GM19452 (cell line): ENCODE measurements at regions not wholly inside any gene's neighbourhood (a gene's known extent, or its start where the extent isn't known, plus 50 kb on each side); places are given as distances from the start of the nearest gene placed in this dataset.
"Not testable (repeated sequence)": the region's sequence is repeated elsewhere in the genome, so short reads cannot be mapped to it uniquely, and the experiment has no call there.

Source experiments
- ATAC-seq: cut with Tn5 transposase; IDR thresholded peaks from one replicate; pipeline ENCODE4 v1.9.1; 2021; ENCODE audit not compliant: unreplicated experiment

DNA sequence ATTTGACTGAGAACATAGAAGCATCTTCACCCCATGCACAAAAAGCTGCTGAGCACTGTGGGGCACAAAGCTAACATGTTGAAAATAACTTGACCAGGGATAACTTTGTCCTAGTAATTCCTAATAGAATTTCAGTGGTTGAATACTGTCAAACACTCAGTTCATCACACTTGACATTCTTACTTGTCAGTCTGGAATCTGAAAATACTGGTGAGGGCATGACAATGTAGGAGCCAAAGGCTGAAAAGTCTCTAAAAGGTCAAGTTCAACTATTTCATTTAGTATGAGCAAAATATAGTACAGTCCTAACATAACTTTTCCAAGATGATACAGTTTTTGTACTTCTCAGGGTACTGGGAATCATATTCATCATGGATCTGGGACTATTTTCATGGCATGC, 504.4 kb upstream of the LMO3 start:
- no peak for ATAC-seq

DNA sequence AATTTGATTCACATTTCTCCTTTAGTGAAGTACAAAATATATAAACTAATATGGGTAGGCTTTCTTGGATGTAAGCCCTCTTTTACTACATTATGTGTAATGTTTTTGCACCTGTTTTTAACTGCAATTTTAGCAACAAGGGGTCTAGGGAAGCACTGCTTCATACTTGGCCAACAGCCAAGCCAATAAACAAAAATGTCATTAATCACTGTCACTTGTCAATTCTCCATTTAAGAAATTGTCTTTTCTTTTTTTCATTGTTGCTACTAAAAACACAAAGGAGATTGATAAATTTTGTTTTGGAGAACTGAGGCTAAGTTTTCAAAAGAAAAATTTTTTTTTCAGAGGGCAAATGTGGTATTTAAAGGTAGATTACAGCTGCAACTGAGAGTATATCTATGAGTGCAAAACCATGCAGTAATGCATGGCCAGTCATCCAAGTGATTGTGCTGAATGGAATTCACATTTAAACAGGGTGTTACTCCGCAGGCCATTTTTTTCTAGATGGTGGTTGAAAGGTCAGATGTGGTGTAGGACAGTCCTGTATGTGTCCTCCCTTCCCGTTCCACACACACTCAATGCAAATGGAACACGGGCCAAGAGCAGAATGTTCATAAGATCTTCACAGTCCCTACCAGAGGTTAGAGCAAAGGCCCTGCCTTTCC, 503.0 kb upstream of the LMO3 start:
- ATAC-seq = no peak

DNA sequence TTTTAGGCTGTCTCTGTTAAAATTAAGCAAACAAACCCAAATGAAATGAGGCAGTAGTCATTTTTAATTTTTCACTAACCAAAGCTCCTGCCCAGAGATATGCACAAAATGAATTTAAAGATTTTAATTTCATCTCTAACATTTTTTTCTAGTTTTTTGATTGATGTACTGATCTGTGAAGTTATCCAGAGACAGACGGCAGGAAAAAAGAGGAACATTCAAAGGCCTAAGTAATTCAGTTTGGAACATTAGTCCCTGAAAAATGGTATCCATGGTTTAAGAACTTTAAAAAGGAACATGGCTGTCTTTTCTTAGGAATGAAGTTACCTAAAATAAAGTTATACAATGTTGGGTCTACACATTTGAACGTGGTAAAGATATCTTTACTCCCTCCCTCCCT, 498.8 kb upstream of the LMO3 start:
- ATAC-seq = no peak

DNA sequence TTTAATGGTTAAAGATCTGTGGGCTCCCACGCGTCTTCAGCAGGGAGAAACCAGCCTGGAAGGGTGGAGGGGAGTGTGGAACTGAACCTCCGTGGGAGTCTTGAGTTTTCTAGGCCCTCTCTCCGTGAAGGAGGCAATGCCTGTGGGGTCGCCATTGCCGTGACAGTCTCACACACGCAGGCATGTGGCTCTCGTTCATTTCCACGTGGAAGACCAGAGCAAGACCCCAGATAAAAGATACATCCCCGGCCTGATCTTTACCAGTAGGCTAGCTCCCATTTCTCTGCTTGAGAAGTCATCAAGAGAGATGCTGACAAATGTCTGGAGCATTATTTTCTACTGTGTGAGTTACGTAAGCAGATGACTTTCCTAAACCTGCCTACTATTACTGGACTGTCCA, 491.7 kb upstream of the LMO3 start:
- ATAC-seq = no peak

DNA sequence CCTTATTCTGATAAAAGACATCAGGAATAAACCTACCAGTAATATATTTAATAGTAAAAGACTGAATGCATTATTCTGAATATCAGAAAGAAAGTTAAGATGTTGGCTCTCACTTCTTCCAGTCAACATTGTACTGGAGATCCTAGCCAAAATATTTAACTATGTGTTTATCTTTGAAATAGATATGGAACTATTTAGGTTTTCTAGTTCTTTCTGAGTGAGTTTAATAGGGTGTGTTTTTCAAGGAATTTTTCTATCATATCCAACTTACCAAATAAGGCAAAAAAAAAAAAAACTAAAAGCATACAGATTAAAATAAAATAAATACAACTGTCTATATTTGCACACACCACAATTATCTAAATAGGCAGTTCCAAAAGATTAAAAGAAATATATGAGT, 478.9 kb upstream of the LMO3 start:
- no peak for ATAC-seq

DNA sequence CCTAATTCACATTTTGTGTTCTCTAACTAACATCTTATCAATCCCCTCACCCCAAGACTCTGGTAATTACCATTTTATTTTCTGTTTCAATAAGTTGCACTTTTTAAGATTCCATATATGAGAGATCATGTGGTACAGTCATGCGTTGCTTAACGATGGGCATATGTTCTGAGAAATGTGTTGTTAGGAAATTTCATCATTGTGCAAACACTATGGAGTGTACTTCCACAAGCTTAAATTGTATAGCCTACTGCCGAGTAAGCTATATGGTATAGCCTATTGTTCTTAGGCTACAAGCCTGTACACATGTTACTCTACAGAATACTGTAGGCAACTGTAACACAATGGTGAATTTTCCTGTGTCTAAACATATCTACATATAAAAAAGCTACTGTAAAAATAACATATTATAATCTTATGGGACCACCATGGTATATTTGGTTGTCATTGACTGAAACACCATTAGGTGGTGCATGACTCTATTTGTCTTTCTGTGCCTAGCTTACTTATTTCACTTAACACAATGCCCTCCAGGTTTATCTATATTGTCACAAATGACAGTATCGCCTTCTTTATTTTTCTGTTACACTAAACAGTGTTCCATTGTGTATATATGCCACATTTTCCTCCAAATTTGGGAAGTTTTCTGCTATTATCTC, 473.4 kb upstream of the LMO3 start:
- ATAC-seq = no peak

DNA sequence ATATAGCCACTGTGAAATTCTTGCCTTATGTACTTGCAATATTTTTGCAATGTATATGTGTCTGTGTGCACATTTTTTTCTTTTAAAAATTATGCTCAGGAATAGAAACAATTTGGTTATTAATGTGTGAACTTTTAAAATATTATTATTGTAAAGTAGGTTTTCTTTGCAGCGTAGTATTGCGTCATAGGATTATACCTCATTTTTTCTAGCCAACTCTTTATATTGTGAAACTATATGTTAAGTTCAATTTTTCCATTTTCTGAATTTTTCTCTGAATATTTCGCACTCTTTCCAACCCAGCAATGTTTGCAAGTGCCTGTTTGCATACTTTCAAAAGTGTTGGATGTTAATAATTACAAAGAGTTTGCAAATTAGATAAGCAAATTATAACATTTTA, 471.6 kb upstream of the LMO3 start:
- no peak for ATAC-seq

DNA sequence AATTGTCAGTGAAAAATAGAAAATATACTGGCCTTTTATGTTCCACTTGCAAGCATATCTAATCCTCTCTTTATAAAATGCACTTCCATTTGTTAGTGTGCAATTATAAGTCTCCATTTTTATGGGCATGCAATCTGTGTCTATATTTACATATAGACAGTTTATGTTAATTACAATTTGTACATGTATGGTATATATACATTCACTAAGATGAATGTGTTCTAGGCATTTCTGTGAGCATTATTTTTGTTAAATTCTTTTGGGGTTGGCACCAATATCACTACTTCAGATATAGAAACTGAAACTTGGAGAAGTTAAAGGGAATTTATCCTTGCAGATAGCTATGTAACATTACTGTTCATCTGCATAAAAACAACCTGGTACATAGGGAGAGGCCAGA, 470.8 kb upstream of the LMO3 start:
- no peak for ATAC-seq

DNA sequence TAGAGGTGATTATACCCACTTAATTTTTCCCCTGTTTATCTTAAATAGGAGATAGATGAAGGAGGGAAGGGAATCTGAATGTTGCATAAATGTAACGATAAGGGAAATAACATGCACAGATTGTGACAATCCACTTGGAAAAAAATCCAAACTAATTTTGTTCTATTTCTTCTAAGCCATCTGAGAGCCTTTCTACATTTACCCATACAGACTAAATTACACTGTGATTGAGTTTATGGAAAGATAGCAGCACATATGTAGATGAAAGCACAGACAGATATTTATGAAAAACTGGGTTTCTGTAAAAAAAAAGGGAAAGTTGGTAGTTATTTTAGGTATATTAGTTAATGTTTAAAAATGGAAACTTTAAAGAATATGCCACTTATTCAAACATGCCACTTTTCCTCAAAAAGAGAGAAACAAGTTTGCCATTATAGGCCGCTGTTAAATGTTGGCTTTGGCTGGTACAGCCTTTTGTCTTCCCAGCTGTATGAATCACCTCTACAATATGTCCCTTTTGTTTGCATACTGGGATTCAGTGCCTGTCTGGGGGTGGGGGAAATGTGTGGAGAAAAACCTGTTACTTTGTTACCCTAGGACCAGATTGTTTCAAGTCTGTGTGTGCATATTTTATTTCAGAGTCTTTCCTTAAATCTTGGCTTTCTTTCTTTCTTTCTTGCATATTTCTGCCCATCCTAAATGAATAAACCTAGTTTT, 470.2 kb upstream of the LMO3 start:
- no peak for ATAC-seq

DNA sequence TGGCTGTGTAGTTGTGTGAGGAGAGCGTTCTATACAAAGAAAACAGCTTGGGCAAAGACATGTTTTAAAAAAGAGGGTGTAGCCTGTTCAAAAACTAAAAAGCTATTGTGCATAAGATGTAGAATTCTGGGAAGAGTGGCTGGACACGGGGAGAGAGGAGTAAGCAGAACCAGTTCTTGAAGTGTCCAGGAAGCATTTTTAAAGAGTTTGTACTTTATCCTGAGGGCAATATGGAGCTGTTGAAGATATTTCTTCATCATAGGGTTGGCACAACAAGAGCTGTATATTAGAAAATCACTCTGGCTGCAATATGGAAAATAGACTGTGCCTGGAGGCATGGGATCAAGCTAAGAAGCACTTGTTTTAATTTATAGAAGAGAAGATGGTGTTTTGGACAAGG, 458.9 kb upstream of the LMO3 start:
- no peak for ATAC-seq

DNA sequence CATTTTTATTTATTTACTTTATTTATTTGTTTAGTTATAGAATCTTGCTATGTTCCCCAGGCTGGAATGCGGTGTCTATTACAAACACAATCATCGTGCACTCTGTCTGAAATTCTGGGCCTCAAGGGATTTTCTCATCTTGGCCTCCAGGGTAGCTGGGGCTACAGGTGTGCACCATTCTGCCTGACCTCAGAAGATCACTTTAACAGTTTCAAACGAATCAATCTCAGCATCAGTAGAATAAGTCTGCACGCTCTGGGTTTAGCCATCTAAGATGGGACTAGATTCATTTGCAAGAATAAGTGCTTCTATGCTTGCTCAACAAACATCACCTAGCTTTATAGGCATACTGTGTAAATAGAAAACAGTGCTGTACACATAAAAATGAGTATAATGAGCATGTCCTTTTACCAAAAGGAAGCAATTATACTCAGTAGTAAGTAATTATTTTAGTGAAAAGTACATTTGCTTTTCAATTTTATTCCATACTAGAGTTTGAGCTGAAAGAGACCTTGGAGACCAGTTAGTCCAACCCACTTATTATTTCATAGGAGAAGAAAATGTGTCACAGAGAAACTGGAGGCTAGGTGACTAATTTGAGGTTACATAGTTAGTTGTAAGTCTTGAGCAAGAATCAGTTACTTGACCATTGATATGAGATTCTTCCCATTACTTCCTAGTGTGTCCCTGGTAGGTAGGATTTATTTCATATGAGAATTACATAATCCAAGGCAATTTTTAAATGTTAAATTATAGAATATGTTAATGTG, 456.5 kb upstream of the LMO3 start:
- ATAC-seq = no peak

DNA sequence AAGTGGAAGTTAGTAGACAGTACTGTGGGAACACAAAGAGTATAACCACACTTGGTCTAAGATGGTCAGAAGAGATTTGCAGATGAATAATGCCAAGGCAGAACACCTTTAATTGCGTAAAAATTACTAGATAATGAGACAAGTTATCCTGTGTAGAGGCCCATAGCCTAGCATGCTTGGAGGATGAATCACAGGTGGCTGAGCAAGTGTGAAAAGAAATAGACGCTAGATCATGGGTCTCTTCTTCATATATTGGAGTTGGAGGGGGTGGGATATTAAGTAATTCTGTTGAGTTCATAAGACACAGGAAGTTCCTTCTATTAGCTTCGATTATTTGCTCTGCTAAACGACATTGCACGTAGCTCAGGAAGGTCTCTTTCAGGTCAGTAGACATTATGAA, 454.3 kb upstream of the LMO3 start:
- no peak for ATAC-seq

DNA sequence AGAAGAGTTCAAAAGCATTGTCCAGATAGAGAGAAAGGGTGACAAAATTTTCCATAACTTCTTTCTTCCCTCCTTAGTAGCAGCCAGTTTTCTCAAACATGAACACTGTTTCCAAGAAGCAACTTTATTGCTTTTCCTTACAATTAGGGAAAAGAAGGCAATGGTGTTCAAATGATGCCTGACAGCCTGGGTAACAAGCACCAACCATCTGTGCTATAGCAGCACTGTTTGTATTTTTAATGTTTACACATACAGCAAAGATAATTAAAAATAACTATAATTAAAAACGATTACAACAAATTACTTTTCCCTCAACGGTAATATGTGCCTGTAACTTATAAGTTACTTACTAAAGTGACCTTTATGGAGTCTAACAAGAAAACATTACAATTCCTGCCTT, 450.6 kb upstream of the LMO3 start:
- ATAC-seq = no peak

DNA sequence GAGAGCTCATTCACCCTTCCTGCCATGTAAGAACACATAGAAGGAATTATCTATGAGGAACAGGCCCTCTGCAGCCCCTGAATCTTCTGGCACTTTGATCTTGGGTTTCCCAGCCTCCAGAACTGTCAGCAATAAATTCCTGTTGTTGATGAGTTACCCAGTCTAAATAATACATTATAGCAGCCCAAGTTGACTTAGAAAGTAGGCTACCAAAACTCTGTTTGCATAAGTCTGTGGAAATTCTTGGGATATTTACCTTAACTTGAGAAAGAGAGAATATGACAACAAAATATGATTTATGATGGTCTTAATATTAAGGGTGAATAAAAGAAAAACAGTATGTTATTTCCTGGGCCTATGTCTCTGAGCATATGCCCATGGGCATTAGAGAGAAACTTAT, 433.0 kb upstream of the LMO3 start:
- ATAC-seq = no peak

DNA sequence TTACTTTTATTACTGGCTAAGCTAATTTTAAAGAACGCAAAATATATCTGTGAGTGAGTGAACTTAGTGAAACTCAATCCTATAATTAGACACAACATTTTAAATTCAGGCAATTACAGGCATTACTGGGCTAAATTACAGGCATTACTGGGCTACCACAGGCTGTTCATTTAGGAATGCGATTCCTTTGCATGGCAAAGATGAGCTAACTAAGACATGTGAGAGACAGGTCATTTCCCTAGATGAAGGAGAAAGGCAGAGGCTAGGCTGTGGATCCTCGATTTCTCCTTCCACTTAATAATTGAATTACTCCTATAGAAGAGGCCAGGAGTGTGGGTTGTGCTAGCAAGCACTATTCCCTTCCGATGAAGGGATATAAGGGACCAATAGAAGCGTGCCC, 429.4 kb upstream of the LMO3 start:
- ATAC-seq = no peak

DNA sequence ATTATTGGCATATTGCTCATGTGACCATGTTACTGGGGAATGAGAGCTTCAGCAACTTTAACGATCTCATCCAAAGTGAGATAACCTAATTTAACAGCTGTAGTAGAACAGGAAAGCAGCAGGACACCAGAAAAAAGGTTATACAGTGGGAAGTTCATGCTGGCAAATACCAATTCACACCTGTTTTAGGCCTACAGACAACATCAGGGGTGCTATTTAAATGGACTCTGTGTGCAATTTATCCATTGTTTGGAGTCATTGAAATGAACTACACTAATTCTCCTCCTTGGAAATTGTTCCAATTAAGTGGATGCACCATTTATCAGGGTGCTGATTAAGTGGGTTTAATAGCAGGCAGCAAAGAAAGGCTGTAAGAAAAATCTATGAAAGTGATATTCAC, 424.4 kb upstream of the LMO3 start:
- ATAC-seq = no peak

DNA sequence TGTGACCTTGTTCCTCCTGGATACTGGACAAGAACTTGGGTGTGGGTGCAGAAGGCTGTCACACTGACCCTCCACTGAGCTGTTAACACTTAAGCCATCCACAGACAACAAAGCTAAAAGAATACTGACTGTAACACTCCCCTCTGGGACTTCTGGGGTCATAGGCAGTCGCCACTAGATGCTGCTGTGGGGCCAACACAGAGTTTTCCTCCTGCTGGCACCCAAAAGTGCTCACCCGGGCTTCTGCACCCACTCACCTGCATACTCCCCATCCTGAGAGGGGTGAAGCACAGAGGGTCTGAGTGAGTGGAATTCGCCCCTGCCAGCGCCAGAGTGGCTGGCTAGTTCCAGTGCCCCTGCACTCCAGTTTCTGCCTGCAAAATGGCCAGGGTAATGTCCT, 422.4 kb upstream of the LMO3 start:
- no peak for ATAC-seq

DNA sequence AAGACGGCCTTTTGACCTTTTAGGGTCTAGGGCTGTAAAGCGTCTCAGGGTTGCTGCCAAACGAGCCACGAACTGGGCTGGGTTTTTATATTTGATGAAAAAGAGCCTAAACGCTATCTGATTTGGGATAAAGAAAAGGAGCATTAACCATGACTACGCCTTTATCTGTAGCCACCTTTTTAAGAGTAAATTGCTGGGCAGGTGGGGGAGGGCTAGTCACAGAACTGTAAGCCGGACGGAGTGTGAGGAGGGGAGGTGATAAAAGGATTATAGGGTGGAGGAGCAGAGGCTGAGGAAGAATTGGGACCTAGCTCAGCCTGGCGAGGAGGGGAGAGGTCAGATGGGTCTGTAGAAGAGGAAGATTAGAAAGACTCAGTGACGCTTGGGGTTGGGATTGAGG, 419.5 kb upstream of the LMO3 start:
- ATAC-seq = not testable (repeated sequence)

DNA sequence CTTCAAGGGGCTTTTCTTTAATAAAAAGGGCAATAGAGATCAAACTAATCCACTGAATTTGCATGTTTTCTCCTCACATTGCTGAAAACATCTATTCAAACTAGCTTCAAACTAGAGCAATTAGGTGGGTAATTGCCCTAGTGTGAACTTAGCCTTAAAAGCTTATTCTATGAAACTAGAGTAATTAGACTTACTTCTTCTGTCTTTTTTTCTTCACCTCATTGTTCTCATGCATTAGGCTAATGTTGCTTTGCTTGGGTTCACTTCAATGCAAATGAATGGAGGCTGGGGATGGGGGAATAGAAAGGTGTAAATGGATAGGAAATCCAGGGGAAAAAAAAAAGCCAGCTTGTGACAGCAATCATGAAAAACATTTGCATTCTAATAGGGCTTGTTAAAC, 414.8 kb upstream of the LMO3 start:
- ATAC-seq = no peak

DNA sequence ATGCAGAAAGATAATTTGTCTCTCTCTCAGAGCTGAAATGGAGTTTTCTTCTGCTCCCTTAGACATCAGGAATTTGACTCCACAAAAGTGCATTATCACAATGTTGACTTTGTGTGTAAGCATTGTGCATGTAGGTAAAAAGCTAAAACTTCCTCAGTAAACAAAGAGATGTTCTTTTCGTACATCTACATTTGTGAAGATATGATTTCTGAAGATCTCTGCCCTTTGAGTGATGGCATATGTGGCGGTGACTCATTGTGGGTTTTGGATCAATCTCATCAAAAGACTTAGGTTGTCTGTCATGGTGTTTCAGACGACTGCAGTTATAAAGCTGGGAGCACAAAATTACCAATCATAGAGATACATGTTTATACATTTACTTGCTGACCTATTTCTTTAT, 411.4 kb upstream of the LMO3 start:
- no peak for ATAC-seq

DNA sequence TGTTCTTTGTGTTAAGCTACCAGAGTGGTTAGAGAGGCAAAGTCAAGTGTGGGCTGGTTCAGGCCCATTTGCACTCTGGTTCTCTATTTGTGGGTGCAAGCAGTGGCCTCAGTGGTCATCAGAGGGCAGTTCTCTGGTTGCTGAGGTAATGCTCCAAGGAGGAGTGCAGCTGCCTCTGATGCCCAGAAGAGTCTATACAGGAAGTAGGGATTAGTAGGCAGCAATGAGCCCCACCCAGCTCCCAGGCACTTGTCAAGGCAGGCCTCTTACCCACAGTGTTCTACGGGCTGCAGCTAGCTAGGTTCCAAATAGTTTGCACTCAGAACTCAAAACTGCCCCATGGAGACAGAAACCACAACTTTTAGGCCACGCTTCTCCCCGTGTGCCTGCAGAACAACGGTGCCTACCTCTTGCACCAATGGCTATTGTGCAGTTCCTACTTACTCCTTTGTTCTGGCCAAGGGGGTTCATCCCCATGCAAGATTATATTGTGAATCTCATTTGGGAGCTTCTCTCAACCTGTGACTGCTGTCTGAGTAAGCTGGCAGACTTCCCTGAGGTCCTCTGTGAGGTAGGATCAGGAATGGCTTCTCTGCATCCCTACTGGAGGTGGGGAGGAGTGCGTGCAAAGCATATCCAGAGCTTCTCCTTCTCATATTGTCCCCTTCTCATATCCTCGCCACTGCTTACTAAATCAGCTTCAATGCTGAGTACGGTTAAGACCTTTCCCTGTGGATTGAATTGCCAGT, 410.3 kb upstream of the LMO3 start:
- ATAC-seq = no peak
